Endothelial cell of umbilical vein (primary cell): ENCODE measurements at regions not wholly inside any gene's neighbourhood (a gene's known extent, or its start where the extent isn't known, plus 50 kb on each side); places are given as distances from the start of the nearest gene placed in this dataset.

Experiments used
- CTCF ChIP-seq, 2 donors: IDR thresholded peaks; 1 replicate in 1 of 2; 2 replicates in 1 of 2; pipeline ENCODE4 v1.5.1; 2011; ENCODE audit warnings: low read length in 2 of 2, mild to moderate bottlenecking in 2 of 2, moderate library complexity in 2 of 2, control low read depth in 1 of 2, inconsistent platforms in 1 of 2, low read depth in 1 of 2; ENCODE audit not compliant: insufficient read depth in 1 of 2; ENCODE audit errors: extremely low read depth in 1 of 2
- EZH2 ChIP-seq: IDR thresholded peaks from 2 replicates; pipeline ENCODE4 v1.6.1; 2012; ENCODE audit warnings: borderline replicate concordance, low read depth, mild to moderate bottlenecking, moderate library complexity, low read length, inconsistent platforms; ENCODE audit not compliant: severe bottlenecking
- FOS ChIP-seq: IDR thresholded peaks from 2 replicates; pipeline ENCODE4 v1.6.1; 2011; ENCODE audit warnings: mild to moderate bottlenecking, low read length, moderate library complexity, borderline replicate concordance; ENCODE audit not compliant: insufficient read depth
- GATA2 ChIP-seq: IDR thresholded peaks from 2 replicates; pipeline ENCODE4 v1.7.0; 2011; ENCODE audit warnings: low read depth, mild to moderate bottlenecking, moderate library complexity, mixed read lengths, low read length; ENCODE audit not compliant: insufficient read length, insufficient read depth
- JUN ChIP-seq: IDR thresholded peaks from 2 replicates; pipeline ENCODE4 v1.6.1; 2011; ENCODE audit warnings: borderline replicate concordance, low read depth; ENCODE audit not compliant: insufficient read length, insufficient read depth
- MAX ChIP-seq: IDR thresholded peaks from 2 replicates; pipeline ENCODE4 v1.6.1; 2011; ENCODE audit not compliant: insufficient read depth, insufficient read length
- MYC ChIP-seq: IDR thresholded peaks from one replicate; pipeline ENCODE4 v1.6.1; 2011; ENCODE audit warnings: mild to moderate bottlenecking, low read depth, low read length
- POLR2A ChIP-seq: IDR thresholded peaks from 2 replicates; pipeline ENCODE4 v1.6.1; 2012; ENCODE audit warnings: low read depth, mild to moderate bottlenecking, control low read depth, low read length
- POLR2AphosphoS5 ChIP-seq: IDR thresholded peaks from 2 replicates; pipeline ENCODE4 v1.6.1; 2012; ENCODE audit warnings: low read depth, mild to moderate bottlenecking, control low read depth, low read length, moderate library complexity; ENCODE audit not compliant: insufficient read depth

GRCh38 chr13:99105160-99105559, 95.5 kb upstream of the UBAC2 start:
- TF ChIP-seq POLR2A (no peak), CTCF (IDR thresholded peaks at IDR 0.05; ENCODE audit: extremely low read depth in 1 of 2, insufficient read depth in 1 of 2, low read depth in 1 of 2, low read length in 2 of 2) (no peak), JUN (no peak), EZH2 (no peak), MAX (no peak), MYC (no peak), POLR2AphosphoS5 (no peak), GATA2 (no peak), FOS (no peak)
